ENCODE measurements at regions not wholly inside any gene's neighbourhood (a gene's known extent, or its start where the extent isn't known, plus 50 kb on each side); places are given as distances from the start of the nearest gene placed in this dataset.
"Not testable (repeated sequence)": the region's sequence is repeated elsewhere in the genome, so short reads cannot be mapped to it uniquely, and the experiment has no call there.

GRCh38 chr17:53088481-53088880 is 734.2 kb upstream of the KIF2B start:
- DNase-seq, result no peak

DNA sequence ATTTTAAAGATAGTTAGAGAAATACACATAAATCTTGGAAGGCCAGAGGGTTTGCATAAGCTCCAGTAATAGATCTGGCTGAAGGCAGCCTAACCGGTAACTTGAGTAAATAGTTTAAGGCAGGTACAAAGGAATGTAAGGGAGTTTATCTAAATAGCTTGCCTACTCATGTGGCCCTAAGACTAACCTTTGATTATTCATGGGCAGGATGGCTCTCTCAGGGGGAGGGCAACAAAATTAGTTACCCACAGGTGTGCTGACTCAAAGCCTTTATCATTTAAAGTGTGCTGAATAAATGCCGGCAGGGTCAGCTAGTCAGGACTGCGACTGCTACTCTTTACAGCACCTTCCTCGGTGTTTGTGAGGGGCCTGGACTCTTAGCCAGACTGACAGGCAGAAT is 761.3 kb upstream of the KIF2B start:
- DNase-seq, result no peak

- DNase-seq, result no peak
Observed at GRCh38 chr17:53058031-53058430, 764.7 kb upstream of the KIF2B start.

DNA sequence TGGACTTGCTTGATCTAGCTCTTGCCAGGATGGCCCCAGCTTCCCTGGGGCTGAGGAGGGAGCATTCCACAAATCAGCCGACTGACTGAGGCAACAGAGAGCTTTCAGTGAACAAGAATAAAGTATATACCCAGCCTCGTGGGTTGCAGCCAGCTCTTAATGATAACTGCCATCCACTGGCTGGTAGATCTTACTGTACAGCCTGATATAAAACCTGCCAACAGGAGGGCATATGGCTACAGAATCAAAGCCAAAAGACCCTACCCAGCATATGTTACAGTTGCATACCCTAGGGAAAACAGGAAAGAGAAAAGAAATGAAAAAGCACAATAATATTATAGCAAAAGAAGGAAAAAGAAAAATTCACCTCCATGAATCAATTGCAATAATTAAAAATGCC is 775.9 kb upstream of the KIF2B start:
- no peak for DNase-seq

DNA sequence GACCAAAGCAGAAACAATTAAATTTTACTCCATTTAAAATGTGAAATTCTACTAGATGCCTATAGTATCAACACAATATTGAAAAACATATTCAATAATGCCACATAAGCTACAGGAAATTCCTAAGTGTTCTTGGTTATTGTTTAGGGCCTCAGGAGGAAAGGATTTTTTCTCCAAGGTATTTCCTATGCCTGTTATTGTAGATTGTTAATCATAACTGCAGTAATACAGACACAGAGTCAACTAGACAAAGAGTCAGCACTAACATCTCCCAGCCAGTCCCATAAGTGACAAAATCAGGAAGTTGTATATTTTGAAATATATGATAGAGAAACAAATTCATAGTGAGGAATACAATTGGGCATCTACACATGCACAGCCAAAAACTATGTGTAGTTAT is 782.7 kb upstream of the KIF2B start:
- no peak for DNase-seq

- DNase-seq, result no peak
Observed at GRCh38 chr17:53033297-53033696, 789.4 kb upstream of the KIF2B start.

- DNase-seq, result no peak
Observed at GRCh38 chr17:53032861-53033271, 789.9 kb upstream of the KIF2B start.

DNA sequence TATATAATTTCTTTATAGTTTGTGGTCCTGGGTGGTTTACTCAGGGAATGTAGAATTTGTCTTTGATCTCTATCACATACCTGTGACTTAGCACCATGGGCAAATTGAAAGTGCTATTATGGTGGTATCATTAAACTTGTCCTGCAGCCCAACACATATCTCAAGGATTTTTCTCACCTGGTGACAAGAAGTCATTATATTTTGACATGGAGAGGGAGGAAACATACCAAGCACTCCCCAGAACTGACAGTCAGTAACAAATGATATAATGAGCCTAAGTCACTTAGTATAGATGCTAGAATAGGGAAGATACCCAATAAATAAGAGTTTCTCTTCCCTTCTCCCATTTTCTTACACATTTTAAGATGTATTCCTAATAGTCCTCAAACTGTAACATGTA is 805.5 kb upstream of the KIF2B start:
- no peak for DNase-seq

DNA sequence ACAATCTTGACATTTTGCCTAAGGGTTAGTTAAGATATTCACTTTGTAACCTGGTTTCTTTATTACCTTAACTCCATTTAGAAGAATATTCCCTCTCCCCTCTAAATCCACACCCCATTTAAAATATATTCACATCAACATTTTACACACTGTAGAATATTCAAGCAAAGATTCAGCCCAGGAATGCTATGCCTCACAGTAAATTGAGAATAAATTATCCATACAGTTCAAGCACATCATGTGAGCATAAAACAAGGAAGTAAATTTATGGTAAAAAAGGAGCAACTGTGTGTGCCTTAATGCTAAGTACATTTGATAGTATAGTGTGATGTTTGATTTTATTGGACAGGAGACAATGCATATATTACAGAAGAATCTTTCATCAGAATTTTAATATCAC is 806.6 kb upstream of the KIF2B start:
- no peak for DNase-seq

GRCh38 chr17:53012364-53012763 is 810.4 kb upstream of the KIF2B start:
- no peak for DNase-seq

GRCh38 chr17:53006006-53006405 is 816.7 kb upstream of the KIF2B start:
- no peak for DNase-seq

DNA sequence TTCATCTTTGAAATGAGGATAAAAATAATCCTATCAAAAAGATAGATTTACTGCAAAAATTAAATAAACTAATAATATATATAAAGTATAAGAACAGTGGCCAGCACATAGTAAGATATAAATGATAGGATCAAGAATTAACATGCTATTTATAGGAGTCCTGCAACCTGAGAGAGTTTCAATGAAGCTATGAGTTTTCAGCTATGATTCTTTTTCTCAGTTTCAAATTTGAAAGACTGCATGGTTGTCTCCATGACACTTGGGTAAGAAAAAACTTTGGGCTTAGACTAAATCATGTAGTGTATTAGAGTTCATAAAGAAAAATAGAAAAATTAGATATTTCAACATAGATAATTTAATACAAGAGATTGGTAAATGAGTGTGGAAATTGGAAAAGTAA is 817.8 kb upstream of the KIF2B start:
- DNase-seq, result no peak

DNA sequence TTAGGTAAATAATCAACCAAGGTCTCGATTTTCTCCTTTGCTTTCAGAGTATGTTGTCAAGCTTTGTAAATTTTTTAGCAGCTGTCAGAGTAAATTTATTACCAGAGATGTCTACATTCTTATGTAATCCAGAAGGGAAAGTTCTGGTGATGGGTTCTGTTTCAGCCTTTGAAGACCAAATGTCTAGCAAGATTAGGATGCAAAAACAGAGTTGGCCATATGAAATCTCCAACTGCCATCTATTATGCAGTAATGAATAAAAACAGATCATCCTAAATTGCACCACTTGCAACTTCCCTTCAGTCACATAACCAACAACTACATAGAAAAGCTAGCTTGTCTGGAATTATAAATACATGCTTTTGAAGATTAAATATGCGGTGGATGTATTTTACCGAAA is 826.8 kb upstream of the KIF2B start:
- DNase-seq, result no peak

DNA sequence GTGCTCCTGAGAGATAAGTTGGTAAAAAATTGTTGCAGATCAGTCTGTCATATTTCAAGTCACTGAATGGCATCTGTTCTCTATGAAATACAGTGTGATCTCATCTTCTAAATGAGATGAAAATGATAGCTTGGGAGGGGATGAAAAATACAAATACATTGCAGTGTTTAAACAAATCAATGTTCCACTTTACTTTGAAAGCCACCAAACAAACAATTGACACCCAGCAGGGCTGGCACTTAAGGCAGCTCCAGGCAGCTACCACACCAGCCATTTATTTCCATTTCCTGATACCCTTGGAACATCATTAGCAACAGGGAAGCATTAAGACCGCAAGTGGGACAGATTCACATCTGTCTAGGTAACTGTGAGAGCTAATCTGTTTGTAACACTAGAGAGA is 827.6 kb upstream of the KIF2B start:
- DNase-seq, result no peak

DNA sequence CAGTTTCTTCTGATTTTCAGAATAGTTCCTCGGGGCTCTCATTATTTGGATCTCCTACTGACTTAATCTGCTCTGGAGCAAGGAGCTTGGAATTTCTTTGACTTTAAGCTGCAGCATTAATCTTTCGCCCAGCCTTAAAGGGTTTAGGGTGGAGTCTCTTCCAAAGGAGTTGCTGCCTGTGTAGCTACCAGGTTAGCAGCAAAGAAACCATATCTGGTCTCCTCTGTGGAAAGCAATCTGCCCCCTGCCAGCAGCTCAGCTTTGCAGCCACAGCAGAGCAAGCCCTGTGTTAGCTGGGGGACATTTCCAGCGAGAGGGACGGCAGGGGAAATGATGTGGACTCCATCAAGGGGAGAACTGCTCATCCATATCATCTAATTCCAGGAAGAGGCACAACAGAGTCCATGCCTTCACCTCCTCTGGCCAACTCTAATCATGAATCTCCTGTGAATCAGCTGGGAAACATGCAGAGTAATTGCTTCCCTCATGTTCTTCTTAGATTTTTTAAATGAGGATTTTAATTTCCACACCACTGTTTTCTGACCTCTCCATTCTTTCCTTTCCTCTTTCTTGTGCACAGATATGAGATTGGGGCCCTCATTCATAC is 827.6 kb upstream of the CA10 start:
- DNase-seq, result no peak

DNA sequence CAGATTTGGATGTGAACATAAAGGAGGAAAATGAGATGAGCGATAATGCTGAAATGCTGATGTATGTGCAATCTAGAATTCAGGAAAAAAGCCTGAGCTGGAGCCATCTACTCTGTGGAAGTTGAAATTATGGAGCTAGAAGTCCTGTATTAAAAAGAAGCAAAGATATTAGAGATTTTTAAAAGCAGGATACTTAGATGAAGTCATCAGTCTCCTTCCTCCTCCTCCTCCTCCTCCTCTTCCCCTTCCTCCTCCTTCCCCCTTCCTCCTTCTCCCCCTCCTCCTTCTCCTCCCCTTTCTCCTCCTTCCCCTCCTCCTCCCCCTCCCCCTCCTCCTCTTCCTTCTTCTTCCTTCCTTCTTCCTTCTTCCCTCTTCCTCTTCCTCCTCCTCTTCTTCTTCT is 823.8 kb upstream of the CA10 start:
- no peak for DNase-seq

DNA sequence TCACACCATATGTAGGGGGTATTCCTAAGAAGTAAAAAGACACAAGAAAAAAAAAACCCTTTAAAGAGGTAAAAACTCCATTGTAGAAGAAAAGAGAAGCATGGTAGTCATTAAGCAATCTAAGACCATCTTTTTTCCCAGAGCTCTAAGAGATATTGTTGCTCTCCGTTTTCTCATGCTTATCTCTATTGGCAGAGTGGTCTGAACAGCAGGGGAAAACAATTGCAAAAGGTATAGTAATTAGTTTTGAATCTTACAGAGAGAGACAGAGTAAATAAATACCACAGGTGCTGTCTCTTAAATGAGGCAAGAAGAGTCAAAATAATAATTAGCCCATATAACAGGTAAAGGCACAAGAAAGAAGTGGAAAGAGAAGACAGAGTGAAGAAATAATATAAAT is 821.4 kb upstream of the CA10 start:
- DNase-seq, result no peak

DNA sequence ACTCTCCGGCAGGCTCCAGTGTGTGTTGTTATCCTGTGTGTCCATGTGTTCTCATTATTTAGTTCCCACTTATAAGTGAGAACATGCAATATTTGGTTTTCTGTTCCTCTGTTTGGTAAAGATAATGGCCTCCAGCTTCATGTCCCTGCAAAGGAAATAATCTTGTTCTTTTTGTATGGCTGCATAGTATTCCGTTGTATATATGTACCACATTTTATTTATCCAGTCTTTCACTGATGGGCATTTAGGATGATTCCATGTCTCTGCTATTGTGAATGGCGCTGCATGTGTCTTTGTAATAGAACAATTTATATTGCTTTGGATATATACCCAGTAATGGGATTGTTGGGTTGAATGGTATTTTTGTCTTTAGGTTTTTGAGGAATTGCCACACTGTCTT is 807.3 kb upstream of the CA10 start:
- DNase-seq, result no peak

DNA sequence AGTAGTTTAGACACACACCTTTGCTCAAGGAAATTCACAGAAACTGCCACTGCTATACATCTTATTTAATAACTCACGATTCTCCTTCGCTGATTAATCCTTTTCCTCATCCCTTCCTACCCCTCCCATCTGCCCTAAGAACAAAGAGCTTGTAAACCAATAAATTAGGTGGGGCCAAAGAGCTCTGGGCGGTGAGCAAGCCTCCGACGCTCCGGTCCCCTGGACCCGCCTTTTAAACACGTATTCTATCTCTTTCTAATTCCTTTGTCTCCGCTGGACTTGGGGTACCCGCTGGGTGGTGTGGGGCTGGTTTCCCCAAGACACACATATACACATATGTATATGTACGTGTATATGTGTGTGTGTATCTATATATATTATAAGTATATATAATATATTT is 803.2 kb upstream of the CA10 start:
- not testable (repeated sequence) for DNase-seq

GRCh38 chr17:52957411-52957810 is 798.9 kb upstream of the CA10 start:
- no peak for DNase-seq

GRCh38 chr17:52947418-52947817 is 788.9 kb upstream of the CA10 start:
- no peak for DNase-seq

GRCh38 chr17:52938623-52939230 is 780.2 kb upstream of the CA10 start:
- DNase-seq, result no peak

- no peak for DNase-seq
Observed at GRCh38 chr17:52930581-52930980, 772.1 kb upstream of the CA10 start.

- DNase-seq, result no peak
Observed at GRCh38 chr17:52930145-52930544, 771.6 kb upstream of the CA10 start.

Measured in amygdala (tissue), 56 donors.